Stimulated activated CD4-positive, alpha-beta T cell treated with anti-CD3 and anti-CD28 coated beads, Interleukin-1b, Interleukin-23, amount 100 ng/mL, for 24 hours (primary cell): ENCODE measurements at regions not wholly inside any gene's neighbourhood (a gene's known extent, or its start where the extent isn't known, plus 50 kb on each side); places are given as distances from the start of the nearest gene placed in this dataset.
"Not testable (repeated sequence)": the region's sequence is repeated elsewhere in the genome, so short reads cannot be mapped to it uniquely, and the experiment has no call there.

Source experiments
- DNase-seq, 4 experiments: peaks; one replicate each; pipeline ENCODE4 v3.0.0-alpha.2; 2020; ENCODE audit warnings: low read depth in 4 of 4, low spot score in 1 of 4

GRCh38 chr2:14454202-14454601 lies 178.3 kb upstream of the LRATD1 start:
- DNase-seq: no peak

DNA sequence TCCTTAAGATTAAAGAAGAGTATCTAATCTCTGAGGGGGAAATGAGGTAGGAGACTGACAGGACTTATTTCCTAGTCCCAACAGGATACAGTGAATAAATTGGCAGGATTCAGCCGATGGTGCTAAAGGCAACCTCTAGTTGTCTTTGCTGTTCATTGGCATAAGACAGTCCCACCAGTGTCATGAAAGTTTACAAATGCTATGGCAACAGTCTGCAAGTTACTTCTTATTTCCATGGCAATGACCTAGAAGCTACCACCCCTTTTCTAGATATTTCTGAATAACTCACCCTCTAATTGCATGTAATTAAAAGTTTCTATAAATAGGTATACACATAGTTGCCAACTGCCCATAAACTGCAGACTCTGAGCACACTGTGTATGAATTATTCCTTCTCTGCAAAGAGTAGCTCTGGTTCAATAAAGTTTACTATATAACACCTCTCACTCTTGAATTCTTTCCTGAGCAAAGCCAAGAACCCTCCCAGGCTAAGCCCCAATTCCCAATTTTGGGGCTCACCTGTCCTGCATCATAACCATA lies 172.7 kb upstream of the LRATD1 start:
- DNase-seq: no peak

DNA sequence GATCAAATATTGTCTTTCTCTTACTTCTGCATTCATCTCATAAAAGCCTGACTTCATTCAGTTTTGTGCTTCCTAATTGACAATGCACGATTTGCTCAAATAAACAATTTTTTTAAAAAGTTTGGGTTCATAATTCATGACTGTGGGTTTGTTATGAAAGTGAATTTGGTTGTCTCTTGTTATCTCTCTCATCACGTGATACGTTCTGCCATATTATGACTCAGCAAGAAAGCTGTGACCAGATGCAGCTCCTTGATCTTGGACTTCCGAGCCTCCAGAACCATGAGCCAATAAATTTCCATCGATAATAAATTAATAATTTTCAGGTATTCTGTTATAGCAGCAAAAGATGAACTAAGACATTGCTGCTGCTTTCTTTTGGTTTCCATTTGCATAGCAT lies 156.5 kb upstream of the LRATD1 start:
- DNase-seq: no peak

GRCh38 chr2:14479486-14479885 lies 153.0 kb upstream of the LRATD1 start:
- DNase-seq: no peak

GRCh38 chr2:14480120-14480519 lies 152.4 kb upstream of the LRATD1 start:
- DNase-seq: no peak

GRCh38 chr2:14480906-14481305 lies 151.6 kb upstream of the LRATD1 start:
- DNase-seq: no peak

GRCh38 chr2:14492920-14493503 lies 139.5 kb upstream of the LRATD1 start:
- DNase-seq: no peak

- no peak for DNase-seq
Observed at GRCh38 chr2:14494759-14495158, 137.8 kb upstream of the LRATD1 start.

- DNase-seq: no peak
Observed at GRCh38 chr2:14501061-14501460, 131.5 kb upstream of the LRATD1 start.

DNA sequence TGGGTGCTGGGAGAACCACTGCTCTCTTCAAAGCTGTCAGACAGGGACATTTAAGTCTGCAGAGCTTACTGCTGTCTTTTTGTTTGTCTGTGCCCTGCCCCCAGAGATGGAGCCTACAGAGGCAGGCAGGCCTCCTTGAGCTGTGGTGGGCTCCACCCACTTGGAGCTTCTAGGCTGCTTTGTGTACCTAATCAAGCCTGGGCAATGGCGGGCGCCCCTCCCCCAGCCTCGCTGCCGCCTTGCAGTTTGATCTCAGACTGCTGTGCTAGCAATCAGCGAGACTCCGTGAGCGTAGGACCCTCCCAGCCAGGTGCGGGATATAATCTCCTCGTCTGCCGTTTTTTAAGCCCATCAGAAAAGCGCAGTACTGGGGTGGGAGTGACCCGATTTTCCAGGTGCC lies 125.6 kb upstream of the LRATD1 start:
- DNase-seq: not testable (repeated sequence)

DNA sequence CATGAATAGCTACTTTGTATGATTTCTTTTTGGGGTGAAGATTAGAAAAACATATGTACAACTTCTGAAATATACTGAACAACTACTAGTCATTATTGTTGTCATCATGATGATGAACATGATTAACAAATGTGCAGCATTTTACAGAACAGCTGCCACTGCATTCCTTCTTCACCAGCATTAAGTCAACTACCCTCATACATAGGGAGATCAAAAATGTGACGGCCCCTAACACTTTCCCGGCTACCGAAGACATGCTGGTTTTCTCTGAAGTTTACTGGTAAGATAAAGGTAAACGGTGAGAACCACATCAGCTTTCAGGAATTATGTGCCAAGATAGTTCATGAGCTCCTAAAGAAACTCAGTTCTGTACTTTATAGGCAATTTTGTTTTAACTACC lies 121.0 kb upstream of the LRATD1 start:
- no peak for DNase-seq

DNA sequence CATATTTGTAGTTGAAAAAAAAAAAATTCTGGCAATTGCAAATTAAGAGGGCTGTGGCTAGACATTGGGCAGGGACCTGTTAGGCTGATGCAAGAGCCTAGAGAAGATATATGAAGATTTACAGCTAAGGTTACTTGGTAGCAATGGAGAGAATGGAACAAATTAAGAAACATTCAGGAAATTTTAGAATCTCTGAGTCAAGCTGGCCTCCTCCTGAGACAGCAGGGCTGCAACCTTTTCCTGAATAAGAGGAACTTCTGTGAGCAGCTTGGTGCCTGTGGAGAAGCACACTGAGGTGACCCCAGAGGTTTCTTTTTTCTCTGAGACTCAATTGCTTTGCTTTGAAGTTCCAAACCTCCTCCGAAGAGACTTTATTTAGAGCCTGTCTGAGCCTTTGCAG lies 118.6 kb upstream of the LRATD1 start:
- no peak for DNase-seq

DNA sequence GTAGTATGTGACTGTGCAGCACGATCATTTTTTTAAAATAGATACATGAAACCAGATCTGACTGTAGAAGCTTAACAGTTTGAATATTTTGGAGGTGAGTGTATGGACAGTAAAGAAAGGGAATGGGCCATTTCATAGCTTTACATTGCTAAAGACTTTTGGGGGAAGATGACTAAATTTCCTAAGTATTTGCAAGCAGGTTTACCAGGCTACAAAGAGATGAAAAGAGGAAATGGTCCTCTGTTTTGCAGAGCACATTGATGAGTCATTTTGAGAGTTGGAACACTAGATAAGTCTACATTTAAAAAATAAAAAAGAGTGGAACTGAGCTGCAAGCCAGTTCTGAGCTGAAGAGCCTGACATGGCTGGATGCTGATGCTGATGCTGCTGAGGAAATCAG lies 115.7 kb upstream of the LRATD1 start:
- DNase-seq: no peak

DNA sequence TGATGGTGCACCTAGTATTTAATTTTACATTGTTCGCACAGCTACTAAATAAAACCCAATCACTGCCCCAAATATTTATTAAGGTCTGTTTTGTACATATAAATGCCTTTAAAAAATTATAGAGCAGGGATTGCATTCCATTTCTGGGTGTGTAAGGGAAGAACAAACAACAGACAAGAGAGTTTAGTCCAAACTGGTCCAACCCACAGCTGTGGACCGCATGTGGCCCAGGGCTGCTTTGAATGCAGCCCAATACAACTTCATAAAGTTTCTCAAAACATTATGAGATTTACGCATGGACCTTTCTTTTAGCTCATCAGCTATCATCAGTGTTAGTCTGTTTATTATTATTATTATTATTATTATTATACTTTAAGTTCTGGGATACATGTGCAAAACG lies 114.8 kb upstream of the LRATD1 start:
- DNase-seq: no peak

- no peak for DNase-seq
Observed at GRCh38 chr2:14520385-14520945, 112.1 kb upstream of the LRATD1 start.

DNA sequence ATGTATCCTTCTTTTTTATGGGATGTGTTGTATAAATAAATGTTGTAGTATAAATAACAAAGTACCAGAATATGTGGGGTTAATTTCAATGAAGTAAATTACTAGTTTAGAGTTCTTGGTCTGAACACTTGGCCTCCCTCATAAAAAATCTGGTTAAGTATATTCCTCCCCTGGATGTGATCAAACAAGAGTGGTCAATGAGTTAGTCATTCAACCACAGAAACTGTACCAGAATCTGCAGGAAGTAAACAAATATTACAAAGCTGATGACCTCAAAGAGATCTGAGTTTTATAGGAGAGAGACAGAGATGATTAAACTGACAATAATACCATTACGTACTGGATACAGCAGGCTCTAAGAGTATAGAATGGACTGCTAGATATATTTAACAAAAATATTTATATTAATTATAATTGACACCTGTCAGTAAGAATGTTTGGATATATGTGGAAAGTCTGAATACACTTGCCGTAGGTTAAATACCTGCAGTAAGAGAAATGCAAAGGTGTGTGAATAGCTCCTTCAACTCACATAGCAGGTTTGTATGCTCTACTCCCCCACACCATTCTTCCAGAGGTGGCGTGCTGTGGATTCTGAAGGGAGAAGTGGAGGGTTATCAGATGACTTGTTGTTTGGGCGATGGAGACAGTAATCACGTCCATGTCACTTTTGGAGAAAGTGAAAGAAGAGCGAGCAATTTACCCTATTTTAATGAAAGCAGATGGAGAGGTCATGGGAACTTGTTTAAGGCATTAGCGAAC lies 108.3 kb upstream of the LRATD1 start:
- no peak for DNase-seq

DNA sequence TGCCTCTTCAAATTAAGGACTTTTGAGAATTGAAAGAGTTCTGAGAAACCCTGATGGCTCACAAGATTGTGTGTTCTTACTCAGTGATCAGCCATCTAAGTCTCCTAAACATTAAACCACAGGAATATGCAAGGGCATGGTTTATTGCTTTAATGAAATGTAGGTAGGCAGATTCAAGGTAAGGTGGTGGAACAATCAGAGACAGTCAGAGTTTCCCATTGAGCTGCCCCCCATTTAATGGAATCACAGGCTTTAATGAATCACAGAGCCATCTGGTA lies 107.8 kb upstream of the LRATD1 start:
- DNase-seq: no peak

- DNase-seq: no peak
Observed at GRCh38 chr2:14530506-14530905, 102.0 kb upstream of the LRATD1 start.

DNA sequence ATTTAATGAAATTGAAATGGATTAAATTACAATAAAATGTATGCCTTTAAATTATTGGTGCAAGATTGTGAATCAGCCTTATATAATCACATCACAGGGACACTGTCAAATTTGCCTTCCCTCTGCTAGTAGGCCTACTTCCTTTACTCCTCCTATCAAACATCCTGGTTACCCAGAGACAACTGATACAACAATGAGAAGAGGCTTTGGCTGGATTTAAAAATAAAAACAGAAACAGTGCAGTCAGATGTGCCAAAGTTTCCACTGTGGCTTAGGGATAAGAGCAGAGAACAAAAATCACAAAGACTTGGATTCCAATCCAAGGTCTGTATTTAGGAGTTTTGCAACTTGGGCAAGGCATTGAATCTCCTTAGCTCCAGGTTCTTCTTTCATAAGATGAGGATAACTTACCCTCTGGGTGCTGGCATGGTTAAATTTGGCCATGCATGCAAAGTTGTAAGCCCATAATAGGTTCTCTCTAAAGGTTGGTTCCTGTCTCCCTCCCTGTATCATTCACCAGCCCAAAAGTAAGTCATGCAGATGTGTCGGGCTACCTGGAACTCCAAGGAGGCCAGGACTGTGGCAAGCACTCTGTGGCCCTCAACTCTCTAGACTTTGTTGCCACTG lies 99.3 kb upstream of the LRATD1 start:
- DNase-seq: no peak

GRCh38 chr2:14535156-14535555 lies 97.4 kb upstream of the LRATD1 start:
- no peak for DNase-seq

DNA sequence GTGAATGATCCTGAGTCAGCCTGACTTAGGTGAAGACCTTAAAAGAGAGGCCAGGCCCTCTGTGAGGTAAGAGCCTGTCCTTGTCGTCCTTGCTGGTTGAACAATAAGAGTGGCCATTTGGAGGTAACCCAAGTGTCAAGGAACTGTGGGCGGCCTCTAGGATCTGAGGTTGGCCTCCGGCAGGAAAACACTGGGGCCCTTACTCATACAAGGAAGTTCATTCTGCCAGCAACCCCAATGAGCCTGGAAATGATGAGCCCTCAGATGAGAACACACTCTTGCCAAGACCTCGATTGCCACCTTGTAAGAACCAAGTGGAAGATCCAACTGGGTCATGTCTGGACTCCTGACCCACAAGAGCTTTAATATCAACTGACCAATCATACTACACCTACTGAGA lies 95.5 kb upstream of the LRATD1 start:
- no peak for DNase-seq

DNA sequence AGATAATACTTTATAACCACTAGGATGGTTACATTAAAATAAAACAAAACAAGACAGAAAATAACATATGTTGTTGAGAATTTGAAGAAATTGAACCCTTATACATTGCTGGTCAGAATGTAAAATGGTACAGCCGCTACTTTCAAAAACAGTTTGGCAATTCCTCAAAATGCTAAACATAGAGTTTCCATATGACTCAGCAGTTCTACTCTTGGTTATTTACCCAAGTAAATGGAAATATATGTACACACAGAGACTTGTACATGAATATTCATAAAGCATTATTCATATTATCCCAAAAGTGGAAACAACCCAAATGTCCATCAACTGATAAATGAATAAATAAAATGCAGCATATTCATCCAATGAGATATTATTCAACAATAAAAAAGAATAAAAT lies 92.5 kb upstream of the LRATD1 start:
- DNase-seq: no peak
